Hepatocyte (in vitro differentiated cells): ENCODE measurements at regions not wholly inside any gene's neighbourhood (a gene's known extent, or its start where the extent isn't known, plus 50 kb on each side); places are given as distances from the start of the nearest gene placed in this dataset.

ENCODE experiments used
- EZH2phosphoT487 ChIP-seq: fragments of 200-600 bp; sonication (generic); IDR thresholded peaks from one replicate; pipeline ENCODE4 v1.6.1; 2018; ENCODE audit warnings: antibody characterized with exemption, mild to moderate bottlenecking, low read depth, moderate library complexity; ENCODE audit not compliant: unreplicated experiment, severe bottlenecking
- TF ChIP-seq, protein P1 (sequence below): fragments of 200-600 bp; sonication (generic); IDR thresholded peaks from 2 replicates; pipeline ENCODE4 v1.5.1; 2016; ENCODE audit warnings: antibody characterized with exemption, mild to moderate bottlenecking; ENCODE audit not compliant: poor library complexity

DNA sequence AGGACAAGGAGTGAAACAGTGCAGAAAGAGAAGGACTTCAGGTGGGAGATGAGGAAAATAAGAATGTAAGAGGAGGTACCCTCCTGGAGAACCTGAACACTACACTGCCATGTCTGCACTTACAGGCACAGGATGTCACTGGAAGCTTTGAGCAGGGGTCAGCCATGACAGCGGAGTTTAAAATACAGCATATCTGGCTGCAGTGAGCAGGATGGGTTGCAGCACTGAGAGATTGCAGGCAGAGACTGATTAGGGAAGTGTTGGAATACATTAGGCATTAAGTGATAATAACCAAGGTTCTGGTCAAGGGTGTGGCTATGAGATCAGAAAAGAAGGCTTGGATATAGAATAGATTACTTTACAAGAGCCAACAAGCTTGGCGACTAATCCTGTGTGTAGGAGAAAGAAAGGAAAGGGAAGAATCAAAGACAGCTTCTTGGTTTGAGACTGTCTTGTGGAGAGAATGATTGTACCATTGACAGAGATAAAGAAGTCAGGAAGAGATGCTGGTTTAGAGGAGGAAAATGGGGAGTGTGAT is 171.1 kb upstream of the RBMS1 start:
- TF ChIP-seq EZH2phosphoT487 = no peak
- TF ChIP-seq, protein P1, sequence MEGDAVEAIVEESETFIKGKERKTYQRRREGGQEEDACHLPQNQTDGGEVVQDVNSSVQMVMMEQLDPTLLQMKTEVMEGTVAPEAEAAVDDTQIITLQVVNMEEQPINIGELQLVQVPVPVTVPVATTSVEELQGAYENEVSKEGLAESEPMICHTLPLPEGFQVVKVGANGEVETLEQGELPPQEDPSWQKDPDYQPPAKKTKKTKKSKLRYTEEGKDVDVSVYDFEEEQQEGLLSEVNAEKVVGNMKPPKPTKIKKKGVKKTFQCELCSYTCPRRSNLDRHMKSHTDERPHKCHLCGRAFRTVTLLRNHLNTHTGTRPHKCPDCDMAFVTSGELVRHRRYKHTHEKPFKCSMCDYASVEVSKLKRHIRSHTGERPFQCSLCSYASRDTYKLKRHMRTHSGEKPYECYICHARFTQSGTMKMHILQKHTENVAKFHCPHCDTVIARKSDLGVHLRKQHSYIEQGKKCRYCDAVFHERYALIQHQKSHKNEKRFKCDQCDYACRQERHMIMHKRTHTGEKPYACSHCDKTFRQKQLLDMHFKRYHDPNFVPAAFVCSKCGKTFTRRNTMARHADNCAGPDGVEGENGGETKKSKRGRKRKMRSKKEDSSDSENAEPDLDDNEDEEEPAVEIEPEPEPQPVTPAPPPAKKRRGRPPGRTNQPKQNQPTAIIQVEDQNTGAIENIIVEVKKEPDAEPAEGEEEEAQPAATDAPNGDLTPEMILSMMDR = no peak
